GF-D8 (cell line): ENCODE measurements at regions not wholly inside any gene's neighbourhood (a gene's known extent, or its start where the extent isn't known, plus 50 kb on each side); places are given as distances from the start of the nearest gene placed in this dataset.

Experiments used
- DNase-seq: peaks from one replicate; lab custom pipeline; 2025; lab: John Stamatoyannopoulos, UW

DNA sequence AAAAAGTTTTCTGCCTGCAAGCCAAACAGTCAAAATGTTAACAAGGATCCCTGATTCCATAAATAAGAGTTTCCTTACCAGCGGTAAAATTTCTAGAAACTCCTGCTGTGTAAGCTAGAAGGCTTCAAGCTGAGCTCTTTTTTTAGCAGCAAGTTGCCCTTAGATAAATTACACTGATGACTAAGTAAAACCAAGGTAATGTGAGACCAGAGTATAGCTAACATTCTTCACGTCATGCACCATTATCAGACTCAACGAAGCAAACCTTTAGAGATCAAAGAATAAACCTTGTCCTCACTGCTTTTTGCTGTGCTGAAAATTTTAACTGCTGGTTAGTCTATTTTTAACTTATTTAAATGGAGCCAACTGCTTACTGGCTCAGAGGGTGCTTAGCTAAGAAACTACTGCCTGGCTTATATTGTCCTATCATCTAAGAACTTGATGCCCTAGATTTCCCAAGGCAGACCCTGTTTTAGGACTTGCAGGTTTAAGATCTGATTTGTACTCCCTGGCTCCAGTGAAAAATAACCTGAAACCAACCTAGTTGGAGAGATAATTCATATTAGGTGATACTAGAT lies 900.7 kb downstream of the JRKL start:
- no peak for DNase-seq

DNA sequence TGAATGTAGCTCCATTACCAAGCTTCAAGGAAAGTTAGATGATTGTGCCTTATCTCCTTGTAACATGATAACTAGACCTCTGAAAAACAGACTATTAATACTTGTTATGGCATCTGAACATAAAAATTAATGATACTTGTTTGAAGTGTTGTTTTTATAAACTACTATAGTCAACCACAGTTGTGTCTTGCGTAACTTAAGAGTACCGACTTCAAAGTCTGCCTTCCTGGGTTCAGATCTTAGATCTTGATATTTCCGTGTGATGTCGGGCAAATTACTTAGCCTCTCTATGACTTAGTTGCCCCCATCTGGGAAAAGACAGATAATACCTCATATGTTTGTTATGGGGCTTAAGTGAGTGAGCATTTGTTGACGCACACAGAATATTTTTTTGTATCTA lies 906.5 kb downstream of the JRKL start:
- DNase-seq: no peak

DNA sequence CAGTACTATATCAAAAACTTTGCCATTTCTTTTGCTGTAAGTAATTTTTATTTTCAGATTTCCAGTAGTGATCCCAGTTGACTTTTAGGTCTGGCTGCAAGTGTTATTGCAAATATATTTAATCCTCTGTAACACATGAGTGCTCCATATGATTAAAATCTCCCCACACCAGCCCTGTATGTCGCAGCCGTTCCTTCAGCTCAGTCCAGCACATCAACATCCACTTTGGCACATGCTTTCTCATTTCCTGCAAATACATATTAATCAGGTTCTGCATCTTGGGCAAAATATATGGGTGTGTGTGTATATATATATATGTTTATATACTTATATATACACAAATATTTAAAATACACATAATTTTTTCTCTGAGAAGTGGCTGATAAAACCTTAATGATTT lies 919.5 kb downstream of the JRKL start:
- DNase-seq: no peak

DNA sequence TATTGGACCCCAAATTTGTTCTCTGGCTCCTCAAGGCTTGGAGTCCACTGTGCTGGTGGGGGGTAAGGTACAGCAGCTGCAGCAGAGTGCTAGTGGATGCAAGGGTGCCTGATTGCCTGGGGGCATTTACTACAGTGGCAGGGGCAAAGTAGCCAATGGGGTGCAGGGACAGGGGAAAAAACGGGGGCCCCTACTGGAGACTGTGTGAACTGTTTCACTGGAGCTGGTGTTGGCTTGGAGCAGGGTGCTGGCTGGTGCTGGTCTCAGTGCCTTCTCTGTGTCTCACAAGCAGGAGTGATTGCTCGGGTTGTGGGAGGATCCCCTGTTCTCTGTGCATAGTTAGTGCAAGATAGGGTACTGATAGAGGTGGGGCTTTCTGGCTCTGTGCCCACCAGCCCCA lies 935.9 kb downstream of the JRKL start:
- DNase-seq: no peak

DNA sequence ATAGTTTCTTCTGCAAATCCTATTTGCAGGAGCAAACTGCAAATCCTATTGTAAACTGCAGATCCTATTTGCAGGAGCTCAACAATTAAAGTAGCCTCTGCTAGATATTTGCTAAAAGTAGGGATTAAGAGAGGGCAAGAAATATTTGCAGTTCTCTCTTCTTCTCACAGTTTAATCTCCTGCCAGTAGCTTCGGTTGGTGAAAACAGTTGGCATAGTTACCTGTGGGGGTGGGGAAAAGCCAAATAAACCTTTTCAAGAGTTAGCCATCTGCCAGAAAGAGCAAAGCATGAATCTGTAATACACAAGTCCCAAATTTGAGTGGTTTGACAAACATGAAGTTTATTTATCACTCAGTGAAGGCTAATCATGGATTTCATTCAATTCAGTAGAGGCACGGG lies 942.5 kb downstream of the JRKL start:
- DNase-seq: no peak

DNA sequence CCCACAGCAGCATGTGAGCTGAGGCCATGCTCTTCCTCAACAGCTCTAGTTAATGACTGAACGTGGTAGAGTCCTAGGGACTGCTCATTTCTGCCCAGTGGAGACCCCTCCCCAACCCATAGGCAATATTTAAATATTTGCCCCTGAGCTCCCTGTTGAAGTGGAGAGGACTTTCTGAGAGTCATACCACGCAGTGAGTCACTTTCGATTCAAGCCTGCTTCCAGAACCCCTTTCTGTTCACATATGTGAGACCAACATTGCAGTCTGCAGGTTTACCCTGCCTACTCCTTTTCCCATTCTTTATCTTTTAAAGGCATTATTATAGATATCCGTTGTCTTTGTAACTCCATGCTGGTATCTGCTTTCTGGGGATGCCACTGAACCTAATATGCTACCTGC lies 946.3 kb downstream of the JRKL start:
- no peak for DNase-seq

DNA sequence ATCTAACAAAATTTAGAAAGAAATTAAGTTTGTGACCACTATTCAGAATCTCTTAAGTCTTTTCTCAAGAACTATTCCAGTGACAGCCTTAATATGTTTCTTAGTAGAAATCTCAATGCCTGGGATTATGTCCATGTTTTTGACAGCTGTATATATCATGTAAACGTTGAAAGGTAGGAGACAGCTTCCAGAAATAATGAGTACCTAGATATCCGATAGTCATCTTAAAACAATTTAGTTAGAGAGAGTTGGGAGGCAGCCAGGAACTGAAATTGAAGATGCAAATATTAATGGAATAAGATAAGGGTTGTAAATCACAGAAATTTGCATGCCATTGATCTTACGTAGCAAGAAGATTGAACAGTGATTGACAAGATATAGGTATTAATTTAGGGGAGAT lies 955.2 kb downstream of the JRKL start:
- no peak for DNase-seq

DNA sequence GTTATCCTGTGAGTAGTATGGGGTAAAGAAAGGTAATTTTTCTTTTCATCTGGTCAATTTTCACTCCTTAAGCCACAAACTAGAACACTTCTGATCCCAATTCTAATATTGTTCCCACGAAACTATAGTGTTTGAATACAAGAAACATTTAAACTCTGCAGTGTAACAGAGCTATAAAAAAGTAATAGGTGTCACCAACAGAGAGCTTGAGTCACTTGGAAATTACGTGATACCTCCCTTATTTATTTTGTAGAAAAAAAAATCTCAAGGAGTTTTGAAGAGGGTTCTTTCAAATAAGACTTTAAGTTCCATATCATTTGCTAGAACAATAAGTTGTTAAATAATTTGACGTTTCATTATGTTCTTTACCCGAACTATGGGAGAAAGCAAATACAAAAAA lies 959.4 kb downstream of the JRKL start:
- DNase-seq: no peak

DNA sequence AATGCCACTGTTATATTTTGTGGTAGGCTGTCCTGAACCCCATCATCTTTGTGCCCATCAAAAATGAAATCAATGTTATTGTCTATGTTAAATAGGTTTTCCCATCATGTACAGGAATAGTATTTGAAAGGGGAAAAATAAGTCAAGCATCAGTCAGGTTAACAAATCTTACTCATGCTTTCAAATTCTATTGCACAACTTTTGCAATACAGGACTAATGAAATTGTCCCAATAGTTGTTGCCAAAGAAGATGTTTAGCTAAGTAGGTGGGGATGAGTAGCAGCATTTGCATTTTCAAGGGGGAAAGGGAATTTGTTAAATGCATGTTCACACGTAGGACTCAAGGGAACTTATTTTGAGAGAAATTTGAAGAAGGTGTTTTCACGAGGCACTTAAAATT lies 962.1 kb downstream of the JRKL start:
- no peak for DNase-seq

DNA sequence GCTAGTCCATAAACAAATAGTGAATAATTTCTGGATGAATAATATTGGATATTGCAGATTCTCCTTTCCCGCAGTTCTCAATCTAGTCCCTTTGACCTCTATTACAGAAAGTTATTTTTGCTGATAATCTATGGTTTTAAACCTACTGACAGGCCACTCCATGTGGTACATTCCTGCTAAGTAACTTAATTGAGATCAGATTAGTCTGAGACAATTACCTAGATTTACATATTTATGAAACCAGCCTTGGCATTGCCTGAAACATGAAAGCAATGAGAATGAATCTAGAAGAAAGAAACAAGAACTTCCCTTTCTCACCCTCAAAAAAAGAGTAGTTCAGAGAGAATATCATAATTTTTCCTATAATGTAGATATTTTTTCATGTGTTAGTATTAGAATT lies 964.2 kb downstream of the JRKL start:
- DNase-seq: no peak

DNA sequence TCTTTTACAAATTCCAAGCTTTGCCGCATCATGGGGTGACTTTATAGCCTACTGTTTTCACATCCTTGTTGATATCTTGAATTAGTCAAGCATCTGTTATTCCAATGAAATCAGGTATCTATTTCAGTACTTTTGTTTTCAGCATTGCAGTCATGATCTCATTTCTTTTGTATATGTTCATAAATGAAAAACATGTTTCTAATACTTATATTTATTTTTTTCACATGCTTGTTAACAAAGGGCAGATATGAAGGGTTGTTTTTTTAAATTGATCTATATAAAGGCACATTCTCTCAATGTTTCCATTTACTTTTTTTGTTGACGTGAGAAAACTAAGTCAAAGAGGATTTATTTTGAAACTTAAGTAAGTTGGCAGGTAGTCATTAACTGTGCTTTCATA lies 964.8 kb downstream of the JRKL start:
- no peak for DNase-seq

DNA sequence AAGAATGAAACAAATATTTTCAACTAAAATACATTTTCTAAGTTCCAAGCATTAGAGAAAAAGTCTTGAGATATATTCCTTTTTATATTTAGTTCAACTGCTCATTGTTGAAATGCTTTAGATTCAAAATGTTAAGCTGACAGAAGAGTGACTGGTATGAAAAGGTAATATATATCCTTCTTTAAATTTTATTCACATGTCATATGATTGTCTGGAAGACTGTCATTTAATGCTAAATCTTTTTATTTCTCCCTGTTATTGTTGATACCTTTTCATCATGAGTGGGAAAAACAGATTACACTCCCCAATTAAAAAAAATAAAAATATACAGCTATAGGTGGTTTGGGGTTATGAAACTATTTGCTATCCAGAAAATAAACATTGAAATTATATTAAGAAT lies 965.4 kb downstream of the JRKL start:
- DNase-seq: no peak

DNA sequence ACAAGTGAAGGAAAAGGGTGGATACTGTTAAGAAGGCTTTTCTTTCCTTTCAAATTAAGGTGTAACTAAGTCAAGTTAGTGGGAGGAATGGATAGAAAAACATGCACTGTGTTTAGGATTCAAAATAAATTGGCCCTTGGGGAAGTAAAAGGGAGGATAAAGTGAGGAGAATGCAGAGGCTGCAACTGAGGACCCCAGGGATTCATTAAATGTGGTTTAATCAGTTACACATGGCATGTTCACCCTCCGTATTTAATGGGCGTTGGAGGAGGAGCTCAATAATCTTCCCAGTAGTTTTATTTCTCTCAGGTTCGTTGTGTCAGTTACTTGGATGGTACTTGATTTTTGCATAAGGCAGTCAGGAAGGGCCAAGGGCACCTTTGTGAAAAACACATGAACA lies 966.3 kb downstream of the JRKL start:
- DNase-seq: no peak

DNA sequence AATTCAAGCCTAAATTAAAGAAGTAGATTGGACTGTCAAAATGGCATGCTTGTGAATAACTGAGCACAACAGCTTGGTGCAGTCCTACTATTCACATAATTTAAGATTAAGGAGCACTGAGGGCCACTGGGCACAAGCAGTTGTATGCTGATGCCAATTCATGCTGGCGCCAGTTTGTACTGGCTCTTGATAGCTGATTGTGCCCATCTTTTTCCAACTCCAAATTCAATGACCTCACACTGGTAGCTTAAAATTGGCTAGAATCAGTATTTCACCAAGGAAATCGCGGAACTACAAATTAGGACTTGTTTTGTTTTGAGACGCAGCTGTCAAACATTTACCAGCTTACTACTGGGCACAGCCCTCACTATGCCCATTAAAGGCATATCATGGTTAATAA lies 969.2 kb downstream of the JRKL start:
- DNase-seq: no peak

DNA sequence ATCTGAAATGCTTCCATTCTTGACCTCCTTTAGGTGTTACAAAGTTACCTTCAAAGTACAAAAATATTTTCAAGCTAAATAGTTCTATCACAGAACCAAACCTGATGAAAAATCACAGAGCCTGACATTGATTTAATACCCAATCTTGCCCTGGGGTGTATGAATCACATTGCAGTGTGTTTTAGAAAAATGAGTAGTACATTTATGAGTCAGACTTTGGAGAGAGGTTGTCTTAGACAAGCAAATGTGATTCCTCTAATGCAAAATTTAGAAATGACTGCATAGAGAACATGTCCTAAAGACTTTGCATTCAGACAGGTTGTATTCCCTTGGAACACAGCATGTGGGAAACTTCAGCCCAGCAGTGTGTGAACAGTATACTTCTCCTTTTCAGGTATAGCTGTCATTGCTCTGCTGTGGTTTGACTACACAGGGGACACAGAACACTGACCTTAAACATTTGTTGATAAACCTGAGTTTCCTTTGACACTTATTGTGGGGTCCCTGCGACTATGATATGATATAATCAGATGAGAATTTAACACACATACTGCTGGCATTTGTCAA lies 972.1 kb downstream of the JRKL start:
- DNase-seq: no peak

DNA sequence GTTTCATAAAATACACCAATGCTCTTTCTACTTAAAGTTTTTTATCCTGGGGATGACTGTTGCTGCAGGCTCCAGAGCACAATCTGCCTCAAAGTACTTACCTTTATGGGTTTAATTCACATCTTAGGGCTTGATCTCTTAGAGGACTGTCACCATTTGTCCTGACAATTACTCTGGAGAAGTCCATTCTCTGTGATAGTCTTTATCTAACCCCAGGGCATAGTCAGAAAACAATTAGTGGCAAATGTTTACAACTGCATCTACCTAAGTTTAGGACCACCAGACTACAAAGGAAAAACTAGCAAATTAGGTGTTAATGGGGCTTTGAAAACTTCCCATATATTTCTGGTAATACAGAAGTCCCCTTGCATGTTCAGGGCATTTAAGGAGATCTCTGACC lies 973.5 kb downstream of the JRKL start:
- DNase-seq: no peak

DNA sequence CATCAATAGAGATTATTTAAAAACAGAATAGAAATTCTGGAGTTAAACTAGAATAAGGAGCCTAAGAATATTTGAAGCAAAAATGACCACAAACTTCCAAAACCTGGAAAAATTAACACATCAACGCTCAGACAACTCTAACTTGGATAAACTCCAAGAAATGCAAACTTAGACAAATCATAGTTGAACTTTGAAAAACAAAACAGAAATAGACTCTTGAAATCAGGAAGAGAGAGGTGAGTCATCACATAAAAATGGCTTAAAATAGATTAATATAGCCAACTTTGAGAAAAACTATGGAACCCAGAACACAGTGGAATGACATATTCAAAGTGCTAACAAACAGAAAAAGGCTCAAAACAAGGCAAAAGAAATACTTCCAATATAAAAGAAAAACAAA lies 974.2 kb downstream of the JRKL start:
- DNase-seq: no peak

DNA sequence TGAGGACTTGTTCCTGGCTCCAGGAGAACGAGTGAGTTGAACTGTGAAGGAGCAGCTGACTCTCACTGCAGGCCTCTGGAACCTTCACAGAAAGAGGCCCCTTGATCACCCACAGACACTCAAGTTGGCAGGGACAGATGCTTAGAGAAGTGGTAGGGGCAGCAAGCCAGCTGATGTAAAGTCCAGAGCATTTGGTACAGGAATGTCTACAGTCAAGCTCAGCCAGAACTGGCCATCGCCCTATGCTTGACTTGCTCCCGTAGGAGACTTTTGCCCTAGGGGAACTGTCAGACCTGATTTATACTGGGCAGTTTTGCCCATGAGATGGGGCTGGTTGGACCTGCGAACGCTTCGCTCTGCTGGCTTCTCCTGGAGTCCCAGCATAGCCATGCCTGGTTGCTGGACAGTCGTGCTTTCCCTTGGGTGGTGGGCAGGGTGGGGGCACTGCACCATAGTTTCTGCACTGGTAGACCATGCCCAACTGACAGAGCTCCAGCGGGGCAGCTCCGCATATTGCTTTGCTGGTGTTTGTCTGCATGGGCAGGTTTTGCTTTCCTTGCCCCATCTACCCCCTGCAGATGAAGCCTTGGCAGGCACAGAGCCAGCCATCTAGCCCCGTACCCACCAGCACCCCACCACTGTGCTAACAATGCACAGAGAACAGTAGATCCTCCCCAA lies 977.7 kb downstream of the JRKL start:
- DNase-seq: no peak

DNA sequence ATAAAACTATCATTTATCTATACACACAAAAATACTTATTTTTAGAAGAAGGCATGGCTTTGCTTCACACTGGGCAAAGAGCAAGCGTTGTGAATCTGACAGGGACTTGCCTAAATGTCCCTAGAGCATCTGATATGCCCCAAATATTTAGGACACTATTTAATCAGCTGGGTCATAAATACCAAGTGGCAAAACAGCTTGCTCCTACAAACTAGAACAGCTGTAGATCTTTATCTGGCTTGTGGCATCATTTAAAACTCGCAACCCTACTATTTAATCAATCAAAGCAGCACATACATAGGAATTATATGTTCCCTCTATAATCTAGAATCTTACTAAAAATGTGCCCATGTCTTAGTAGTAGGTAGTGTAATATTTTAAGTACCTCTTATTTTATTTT lies 999.5 kb downstream of the JRKL start:
- DNase-seq: no peak

DNA sequence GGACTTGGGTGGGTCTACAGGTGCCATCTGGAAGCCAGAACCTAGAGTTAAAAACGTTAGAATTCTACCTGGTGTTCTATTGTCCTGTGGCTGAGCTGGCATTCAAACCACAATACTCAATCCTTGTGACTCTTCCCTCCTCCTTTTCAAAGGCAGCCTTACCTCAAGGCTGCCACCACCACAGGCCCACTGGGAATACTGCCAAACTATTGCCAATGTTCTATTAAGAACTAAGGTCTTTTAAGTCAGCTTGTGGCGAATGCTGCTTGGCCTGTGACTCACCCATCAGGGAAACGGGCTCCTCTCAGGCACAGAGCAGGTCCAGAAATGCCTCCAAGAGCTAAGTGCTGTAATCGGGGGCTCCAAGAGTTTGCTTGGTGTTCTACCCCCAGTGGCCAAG lies 1008.4 kb downstream of the JRKL start:
- no peak for DNase-seq

DNA sequence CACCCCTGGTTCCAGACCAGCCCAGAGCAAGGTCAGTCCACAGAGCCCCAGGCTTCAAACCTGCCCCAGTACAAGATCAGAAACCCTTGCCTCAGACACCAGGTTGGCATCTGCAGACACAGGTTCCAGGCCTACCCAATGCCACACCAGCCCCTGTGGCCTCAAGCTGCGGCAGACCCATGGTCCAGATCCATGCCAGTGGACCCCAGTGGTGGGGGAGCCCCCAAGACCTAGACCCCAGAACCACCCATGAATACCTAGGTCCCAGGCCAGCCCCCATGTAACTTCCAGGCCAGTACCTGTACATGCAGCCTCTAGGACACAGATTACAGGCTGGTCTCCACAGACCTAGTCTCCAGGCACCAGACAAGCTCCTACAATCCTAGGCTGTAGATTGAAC lies 1019.3 kb downstream of the JRKL start:
- DNase-seq: no peak

DNA sequence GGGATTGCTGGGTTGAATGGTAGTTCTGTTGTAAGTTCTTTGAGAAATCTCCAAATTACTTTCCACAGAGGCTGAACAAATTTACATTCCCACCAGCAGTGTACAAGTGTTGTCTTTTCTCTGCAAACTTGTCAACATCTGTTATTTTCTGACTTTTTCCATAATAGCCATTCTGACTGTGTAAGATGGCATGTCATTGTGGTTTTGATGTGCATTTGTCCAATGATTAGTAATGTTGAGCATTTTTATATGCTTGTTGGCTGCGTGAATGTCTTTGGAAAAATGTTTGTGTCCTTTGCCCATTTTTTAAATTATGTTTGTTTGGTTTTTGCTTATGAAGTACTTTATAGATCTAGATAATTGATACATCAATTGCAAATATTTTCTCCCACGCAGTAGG lies 1025.0 kb downstream of the JRKL start:
- no peak for DNase-seq

DNA sequence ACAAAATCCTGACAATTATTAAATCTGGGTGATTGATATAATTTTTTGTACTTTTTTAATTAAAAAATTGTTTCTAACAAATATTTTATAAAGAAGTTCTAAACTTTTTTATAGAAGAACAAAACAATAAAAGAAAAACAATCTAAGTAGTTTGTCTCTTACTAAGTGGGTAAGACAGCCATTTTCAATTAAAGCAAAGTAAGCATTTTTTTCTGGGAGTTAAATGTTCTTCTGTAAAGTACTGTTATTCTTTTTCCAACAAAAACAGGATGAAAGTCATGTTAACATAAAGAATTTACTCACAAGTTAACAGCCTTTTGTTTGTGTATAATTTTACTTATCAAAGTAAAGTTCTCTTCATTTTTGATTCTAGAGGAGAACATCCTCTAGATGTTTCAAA lies 1029.9 kb downstream of the JRKL start:
- no peak for DNase-seq

DNA sequence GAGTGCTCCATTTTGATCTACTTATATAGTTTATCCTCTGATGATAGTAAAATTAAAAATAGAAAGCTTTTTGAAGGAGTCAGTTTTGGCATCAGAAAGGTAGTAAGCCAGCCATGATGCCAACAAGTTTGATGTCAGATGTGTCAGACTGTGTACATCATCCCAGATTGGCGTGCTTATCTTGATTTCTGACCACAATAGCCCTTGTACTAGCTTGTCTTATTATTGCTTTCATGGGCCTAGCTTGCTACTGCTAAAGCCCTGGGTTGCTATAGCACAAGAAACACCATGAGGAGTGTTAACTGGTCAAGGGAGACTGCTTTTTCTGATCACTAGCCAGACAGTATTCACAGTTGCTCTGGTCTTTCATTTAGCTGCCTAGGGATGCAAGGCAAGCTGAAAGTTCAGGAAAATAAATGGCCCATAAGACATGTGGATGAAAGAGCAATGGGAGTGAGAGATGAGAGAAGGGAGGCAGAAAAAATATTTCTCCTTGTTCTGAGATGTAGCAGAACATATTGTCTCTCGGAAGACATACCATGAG lies 1038.5 kb downstream of the JRKL start:
- DNase-seq: no peak
